ENCODE measurements at regions not wholly inside any gene's neighbourhood (a gene's known extent, or its start where the extent isn't known, plus 50 kb on each side); places are given as distances from the start of the nearest gene placed in this dataset.

GRCh38 chr6:14187406-14187805, 69.8 kb downstream of the CD83 start:
- no peak for DNase-seq

GRCh38 chr6:14189074-14189473, 71.5 kb downstream of the CD83 start:
- no peak for DNase-seq

- no peak for DNase-seq
Observed at GRCh38 chr6:14190191-14190928, 72.8 kb downstream of the CD83 start.

- DNase-seq, result no peak
Observed at GRCh38 chr6:14190929-14191224, 73.3 kb downstream of the CD83 start.

- no peak for DNase-seq
Observed at GRCh38 chr6:14191761-14192160, 74.2 kb downstream of the CD83 start.

- DNase-seq, result no peak
Observed at GRCh38 chr6:14192216-14192788, 74.7 kb downstream of the CD83 start.

GRCh38 chr6:14193524-14193923, 76.0 kb downstream of the CD83 start:
- DNase-seq, result no peak

- DNase-seq, result no peak
Observed at GRCh38 chr6:14194483-14194882, 76.9 kb downstream of the CD83 start.

GRCh38 chr6:14194976-14195375, 77.4 kb downstream of the CD83 start:
- DNase-seq, result peak in 1 of 2 experiments; percentile 36

- DNase-seq, result no peak
Observed at GRCh38 chr6:14196026-14196425, 78.5 kb downstream of the CD83 start.

- DNase-seq, result no peak
Observed at GRCh38 chr6:14197118-14197517, 79.5 kb downstream of the CD83 start.

- no peak for DNase-seq
Observed at GRCh38 chr6:14200047-14200446, 82.5 kb downstream of the CD83 start.

- DNase-seq, result no peak
Observed at GRCh38 chr6:14202947-14203346, 85.4 kb downstream of the CD83 start.

GRCh38 chr6:14206391-14206790, 88.8 kb downstream of the CD83 start:
- DNase-seq, result no peak

GRCh38 chr6:14207448-14207847, 89.9 kb downstream of the CD83 start:
- no peak for DNase-seq

GRCh38 chr6:14209000-14209399, 91.4 kb downstream of the CD83 start:
- DNase-seq, result no peak

- DNase-seq, result peak; percentile 63 to 86
Observed at GRCh38 chr6:14210077-14210476, 92.5 kb downstream of the CD83 start.

- peak; percentile 84 to 95 for DNase-seq
Observed at GRCh38 chr6:14210663-14211561, 93.3 kb downstream of the CD83 start.

- DNase-seq, result peak; percentile 64 to 84
Observed at GRCh38 chr6:14211562-14211942, 94.0 kb downstream of the CD83 start.

GRCh38 chr6:14212020-14212419, 94.4 kb downstream of the CD83 start:
- DNase-seq, result no peak

GRCh38 chr6:14212632-14213031, 95.1 kb downstream of the CD83 start:
- no peak for DNase-seq

GRCh38 chr6:14216946-14217684, 99.5 kb downstream of the CD83 start:
- no peak for DNase-seq

Data from NCI-H524 (cell line).